ENCODE measurements at regions not wholly inside any gene's neighbourhood (a gene's known extent, or its start where the extent isn't known, plus 50 kb on each side); places are given as distances from the start of the nearest gene placed in this dataset.
"Not testable (repeated sequence)": the region's sequence is repeated elsewhere in the genome, so short reads cannot be mapped to it uniquely, and the experiment has no call there.

- Mint-ChIP-seq H3K27ac (no peak overlapping the region), H3K4me1 (ENCODE audit: low read depth) (peaks cover 7% of the 10 kb centered on the region), H3K27me3 (peaks cover 20% of the 10 kb centered on the region), H3K9me3 (ENCODE audit: low read depth) (peaks cover 7% of the 10 kb centered on the region), H3K4me3 (ENCODE audit: low read depth) (no peak overlapping the region), H3K36me3 (ENCODE audit: insufficient read depth) (peaks cover 1% of the 10 kb centered on the region)
- no peak for TF ChIP-seq CTCF (IDR thresholded peaks at IDR 0.05; ENCODE audit: unreplicated experiment)
- DNase-seq (ENCODE audit: low spot score, unreplicated experiment): no peak
These were observed 71.5 kb upstream of the SSTR4 start for GRCh38 chr20:22963581-22963980.

DNA sequence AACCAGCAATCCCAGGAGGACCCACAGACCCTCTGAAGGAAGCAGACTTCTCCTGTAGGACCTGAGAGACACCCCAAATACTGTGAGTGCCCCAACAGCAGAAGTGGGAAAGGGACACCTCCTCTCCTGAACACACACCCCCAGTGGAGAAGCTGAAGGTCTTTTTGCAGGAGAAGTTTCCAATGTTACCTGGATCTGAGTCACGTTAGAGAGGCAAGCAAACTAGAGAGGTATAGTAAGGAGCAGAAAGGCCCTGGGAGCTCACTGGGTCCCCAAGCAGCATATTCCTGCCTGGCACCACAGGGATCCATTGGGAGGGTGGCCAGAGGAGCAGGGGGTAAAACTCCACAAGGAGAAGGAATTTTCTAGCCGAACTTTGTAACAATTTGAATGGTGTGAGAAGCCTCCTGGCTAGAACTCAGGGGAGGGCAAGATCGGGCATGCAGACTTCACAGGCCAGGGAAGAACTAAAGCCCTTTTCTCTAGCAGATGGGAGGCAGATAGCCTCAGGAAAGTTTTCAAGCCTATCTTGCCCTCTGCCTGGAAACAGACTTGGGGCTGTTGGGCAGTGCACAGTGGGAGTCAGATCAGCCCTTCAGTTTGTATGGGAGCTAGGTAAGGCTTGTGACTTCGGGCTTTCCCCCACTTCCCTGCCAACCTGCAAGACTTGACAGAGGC lies 68.2 kb upstream of the SSTR4 start:
- DNase-seq (ENCODE audit: low spot score, unreplicated experiment): no peak
- H3K27me3 Mint-ChIP-seq: peaks cover 18% of the 10 kb centered on the region
- H3K36me3 Mint-ChIP-seq (ENCODE audit: insufficient read depth): peaks cover 1% of the 10 kb centered on the region
- TF ChIP-seq CTCF (IDR thresholded peaks at IDR 0.05; ENCODE audit: unreplicated experiment): no peak
- H3K9me3 Mint-ChIP-seq (ENCODE audit: low read depth): peaks cover 23% of the 10 kb centered on the region
- H3K4me3 Mint-ChIP-seq (ENCODE audit: low read depth): no peak overlapping the region
- no peak overlapping the region for H3K27ac Mint-ChIP-seq
- peaks cover 7% of the 10 kb centered on the region for H3K4me1 Mint-ChIP-seq (ENCODE audit: low read depth)

DNA sequence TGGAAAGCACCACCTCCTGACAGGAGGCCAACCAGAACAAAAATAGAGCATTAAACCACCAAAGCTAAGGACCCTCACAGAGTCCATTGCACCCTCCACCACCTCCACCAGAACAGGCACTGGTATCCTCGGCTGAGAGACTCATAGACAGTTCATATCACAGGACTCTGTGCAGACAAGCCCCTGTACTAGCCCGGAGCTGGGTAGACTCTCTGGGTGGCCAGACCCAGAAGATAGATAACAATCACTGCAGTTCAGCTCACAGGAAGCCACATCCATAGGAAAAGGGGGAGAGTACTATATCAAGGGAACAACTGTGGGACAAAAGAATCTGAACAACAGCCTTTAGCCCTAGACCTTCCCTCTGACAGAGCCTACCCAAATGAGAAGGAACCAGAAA lies 67.4 kb upstream of the SSTR4 start:
- Mint-ChIP-seq H3K27me3 (peaks cover 18% of the 10 kb centered on the region), H3K9me3 (ENCODE audit: low read depth) (peaks cover 23% of the 10 kb centered on the region)
- H3K27ac Mint-ChIP-seq; H3K4me3 Mint-ChIP-seq (ENCODE audit: low read depth); DNase-seq (ENCODE audit: low spot score, unreplicated experiment); H3K4me1 Mint-ChIP-seq (ENCODE audit: low read depth); H3K36me3 Mint-ChIP-seq (ENCODE audit: insufficient read depth): not testable (repeated sequence)

- not testable (repeated sequence) for H3K36me3 Mint-ChIP-seq (ENCODE audit: insufficient read depth); DNase-seq (ENCODE audit: low spot score, unreplicated experiment); H3K4me3 Mint-ChIP-seq (ENCODE audit: low read depth); H3K27ac Mint-ChIP-seq; H3K4me1 Mint-ChIP-seq (ENCODE audit: low read depth)
- peaks cover 23% of the 10 kb centered on the region for H3K9me3 Mint-ChIP-seq (ENCODE audit: low read depth)
- peaks cover 18% of the 10 kb centered on the region for H3K27me3 Mint-ChIP-seq
These were observed 66.1 kb upstream of the SSTR4 start for GRCh38 chr20:22969031-22969430.

DNA sequence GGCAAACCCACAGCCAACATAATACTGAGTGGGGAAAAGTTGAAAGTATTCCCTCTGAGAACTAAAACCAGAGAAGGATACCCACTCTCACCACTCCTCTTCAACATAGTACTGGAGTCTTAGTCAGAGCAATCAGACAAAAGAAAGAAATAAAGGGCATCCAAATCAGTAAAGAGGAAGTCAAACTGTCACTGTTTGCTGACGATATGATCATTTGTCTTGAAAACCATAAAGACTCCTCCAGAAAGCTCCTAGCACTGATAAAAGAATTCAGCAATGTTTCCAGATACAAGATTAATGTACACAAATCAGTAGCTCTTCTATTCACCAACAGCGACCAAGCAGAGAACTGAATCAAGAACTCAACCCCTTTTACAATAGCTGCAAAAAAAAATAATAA lies 64.0 kb upstream of the SSTR4 start:
- not testable (repeated sequence) for H3K36me3 Mint-ChIP-seq (ENCODE audit: insufficient read depth); H3K4me3 Mint-ChIP-seq (ENCODE audit: low read depth); H3K4me1 Mint-ChIP-seq (ENCODE audit: low read depth); DNase-seq (ENCODE audit: low spot score, unreplicated experiment); H3K27ac Mint-ChIP-seq
- peaks cover 18% of the 10 kb centered on the region for H3K27me3 Mint-ChIP-seq
- H3K9me3 Mint-ChIP-seq (ENCODE audit: low read depth): peaks cover 23% of the 10 kb centered on the region

GRCh38 chr20:22974354-22974753 lies 60.8 kb upstream of the SSTR4 start:
- DNase-seq (ENCODE audit: low spot score, unreplicated experiment): no peak
- H3K27me3 Mint-ChIP-seq: peaks cover 6% of the 10 kb centered on the region

More at GRCh38 chr20:22974354-22974753, 60.8 kb upstream of the SSTR4 start:
- Mint-ChIP-seq H3K27ac (no peak overlapping the region), H3K9me3 (ENCODE audit: low read depth) (peaks cover 8% of the 10 kb centered on the region), H3K4me3 (ENCODE audit: low read depth) (no peak overlapping the region), H3K4me1 (ENCODE audit: low read depth) (no peaks in the 10 kb centered on the region), H3K36me3 (ENCODE audit: insufficient read depth) (no peaks in the 10 kb centered on the region)
- TF ChIP-seq CTCF (IDR thresholded peaks at IDR 0.05; ENCODE audit: unreplicated experiment): peak; percentile 55
